SK-N-MC (cell line): ENCODE measurements at regions not wholly inside any gene's neighbourhood (a gene's known extent, or its start where the extent isn't known, plus 50 kb on each side); places are given as distances from the start of the nearest gene placed in this dataset.
"Not testable (repeated sequence)": the region's sequence is repeated elsewhere in the genome, so short reads cannot be mapped to it uniquely, and the experiment has no call there.

Source experiments
- DNase-seq: peaks from one replicate; pipeline ENCODE4 v3.0.0-alpha.2; 2011; ENCODE audit warnings: low read depth, low spot score
- H3K27ac ChIP-seq: fragments of 200-600 bp; sonication (generic); 2 replicates; pipeline ENCODE4 v1.5.1; 2016; ENCODE audit warnings: mixed run types
- H3K36me3 ChIP-seq: fragments of 200-600 bp; sonication (generic); 2 replicates; pipeline ENCODE4 v1.6.1; 2017; ENCODE audit warnings: antibody characterized with exemption, low read length, mixed read lengths; ENCODE audit not compliant: insufficient read depth
- H3K4me3 ChIP-seq: fragments of 200-600 bp; sonication (generic); 2 replicates; pipeline ENCODE4 v1.5.1; 2016
- H3K9ac ChIP-seq: fragments of 200-600 bp; sonication (generic); 2 replicates; pipeline ENCODE4 v1.8.0; 2017; ENCODE audit warnings: mixed run types, mixed read lengths; ENCODE audit not compliant: insufficient read length
- H3K9me3 ChIP-seq: fragments of 200-600 bp; sonication (generic); 2 replicates; pipeline ENCODE4 v1.6.1; 2017; ENCODE audit warnings: low read depth, mild to moderate bottlenecking, antibody characterized with exemption, low read length, moderate library complexity, mixed read lengths
- EZH2 ChIP-seq: fragments of 200-600 bp; sonication (generic); IDR thresholded peaks from one replicate; pipeline ENCODE4 v1.6.1; 2017; ENCODE audit warnings: antibody characterized with exemption
- FOXP2 ChIP-seq: optimal IDR thresholded peaks from 2 replicates; pipeline ENCODE3; 2011; ENCODE audit warnings: mild to moderate bottlenecking, moderate library complexity; ENCODE audit not compliant: insufficient read depth; ENCODE audit errors: extremely low read length, control extremely low read depth
- POLR2AphosphoS5 ChIP-seq: IDR thresholded peaks from 2 replicates; pipeline ENCODE4 v1.6.1; 2012; ENCODE audit warnings: mild to moderate bottlenecking, low read depth, low read length, borderline replicate concordance

DNA sequence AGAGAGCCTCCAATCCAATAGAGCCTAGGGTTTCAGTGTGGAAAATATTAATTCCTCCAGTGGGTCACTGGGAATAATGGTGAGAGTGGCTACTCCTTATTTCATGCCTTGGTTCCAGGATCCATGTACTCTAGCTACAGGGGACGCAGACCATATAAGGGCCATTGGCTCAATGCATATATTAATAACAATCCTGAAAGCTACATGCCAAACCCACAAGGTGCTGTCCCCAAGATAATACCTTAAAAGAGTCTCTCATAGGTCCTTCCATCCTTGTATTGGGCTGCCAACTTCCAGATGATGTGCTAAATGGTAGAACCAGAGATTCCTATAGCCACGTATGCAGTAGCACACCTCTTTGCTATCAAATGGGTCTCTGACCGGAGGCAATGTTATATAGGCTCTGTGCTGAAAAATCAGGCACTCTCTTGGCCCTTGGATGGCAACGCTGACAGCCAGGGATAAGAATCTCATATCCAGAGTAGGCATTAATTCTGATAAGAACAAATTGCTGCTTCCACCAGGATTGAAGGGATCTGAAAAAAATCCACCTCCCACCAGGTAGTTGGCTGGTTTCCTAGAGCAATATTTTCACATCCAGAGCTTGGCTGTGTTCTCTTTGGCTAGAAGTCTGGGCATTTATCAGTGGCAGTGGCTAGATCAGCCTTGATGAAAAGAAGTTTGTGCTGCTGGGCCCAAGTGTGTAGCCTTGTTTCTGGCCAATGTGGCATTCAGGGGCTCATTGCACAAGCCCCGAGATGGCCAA lies 218.1 kb upstream of the MGAT5 start:
- Histone ChIP-seq H3K9ac (no peak overlapping the region), H3K36me3 (no peaks in the 10 kb centered on the region), H3K9me3 (no peaks in the 10 kb centered on the region), H3K27ac (no peak overlapping the region), H3K4me3 (no peak overlapping the region)
- TF ChIP-seq EZH2, result no peak
- TF ChIP-seq FOXP2, result no peak
- TF ChIP-seq POLR2AphosphoS5, result no peak
- DNase-seq, result no peak

DNA sequence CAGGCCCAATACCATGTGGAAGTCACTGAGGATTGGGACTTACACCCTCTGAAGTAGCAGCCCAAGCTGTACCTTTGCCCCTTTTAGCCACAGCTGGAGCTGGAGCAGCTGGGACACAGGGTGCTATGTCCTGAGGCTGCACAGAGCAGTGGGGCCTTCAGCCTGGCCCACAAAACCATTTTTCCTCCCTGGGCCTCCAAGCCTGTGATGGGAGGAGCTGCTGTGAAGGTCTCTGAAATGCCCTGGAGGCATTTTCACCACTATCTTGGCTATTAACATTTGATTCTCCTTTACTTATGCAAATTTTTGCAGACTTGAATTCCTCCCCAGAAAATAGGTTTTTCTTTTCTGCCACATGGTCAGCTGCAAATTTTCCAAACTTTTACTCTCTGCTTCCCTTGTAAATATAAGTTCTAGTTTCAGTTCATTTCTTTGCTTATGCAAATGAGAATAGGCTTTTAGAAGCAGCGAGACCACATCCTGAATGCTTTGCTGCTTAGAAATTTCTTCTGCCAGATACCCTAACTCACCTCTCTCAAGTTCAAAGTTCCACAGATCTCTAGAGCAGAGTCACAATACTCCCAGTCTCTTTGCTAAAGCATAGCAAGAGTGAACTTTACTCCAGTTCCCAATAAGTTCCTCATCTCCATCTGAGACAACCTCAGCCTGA lies 213.8 kb upstream of the MGAT5 start:
- H3K4me3 ChIP-seq, result no peak overlapping the region
- no peak for DNase-seq
- no peaks in the 10 kb centered on the region for H3K9me3 ChIP-seq
- TF ChIP-seq FOXP2 (no peak), POLR2AphosphoS5 (no peak), EZH2 (no peak)
- H3K27ac ChIP-seq, result no peak overlapping the region
- no peaks in the 10 kb centered on the region for H3K36me3 ChIP-seq
- H3K9ac ChIP-seq, result no peak overlapping the region

DNA sequence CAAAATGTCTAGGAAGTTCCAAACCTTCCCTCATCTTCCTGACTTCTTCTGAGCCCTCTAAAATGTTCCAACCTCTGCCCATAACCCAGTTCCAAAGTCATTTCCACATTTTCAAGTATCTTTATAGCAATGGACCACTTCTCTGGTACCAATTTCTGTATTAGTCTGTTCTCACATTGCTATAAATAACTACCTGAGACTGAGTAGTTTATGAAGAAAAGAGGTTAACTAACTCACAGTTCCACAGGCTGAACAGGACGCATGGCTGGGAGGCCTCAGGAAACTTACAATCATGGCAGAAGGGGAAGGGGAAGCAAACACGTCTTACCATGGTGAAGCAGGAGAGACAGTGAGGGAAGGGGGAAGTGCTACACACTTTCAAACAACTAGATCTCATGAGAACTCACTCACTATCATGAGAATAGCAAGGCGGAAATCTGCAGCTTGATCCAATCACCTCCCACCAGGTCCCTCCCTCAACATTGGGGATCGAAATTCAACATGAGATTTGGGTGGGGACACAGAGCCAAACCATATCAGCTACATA lies 213.2 kb upstream of the MGAT5 start:
- not testable (repeated sequence) for H3K4me3 ChIP-seq, DNase-seq, H3K36me3 ChIP-seq

DNA sequence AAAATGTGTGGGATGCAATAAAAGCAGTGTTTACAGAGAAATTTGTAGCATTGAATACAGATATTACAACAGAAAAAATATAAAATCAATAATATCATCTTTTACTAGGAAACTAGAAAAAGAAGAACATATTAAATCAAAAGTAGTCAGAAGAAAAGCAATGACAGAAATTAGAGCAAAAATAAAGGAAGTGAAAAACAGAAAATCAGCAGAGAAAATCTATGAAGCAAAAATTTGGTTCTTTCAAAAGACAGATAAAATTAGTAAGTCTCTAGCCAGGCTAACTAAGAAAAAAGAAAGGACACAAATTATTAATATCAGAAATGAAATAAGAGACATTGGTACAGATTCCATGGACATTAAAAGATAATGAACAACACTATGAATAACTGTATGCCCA lies 212.0 kb upstream of the MGAT5 start:
- Histone ChIP-seq H3K9me3 (no peaks in the 10 kb centered on the region), H3K27ac (no peak overlapping the region), H3K4me3 (no peak overlapping the region), H3K9ac (no peak overlapping the region), H3K36me3 (no peaks in the 10 kb centered on the region)
- DNase-seq, result no peak
- no peak for TF ChIP-seq FOXP2

More for the DNA sequence above, 213.2 kb upstream of the MGAT5 start:
- H3K9me3 ChIP-seq, H3K27ac ChIP-seq, H3K9ac ChIP-seq: not testable (repeated sequence)

DNA sequence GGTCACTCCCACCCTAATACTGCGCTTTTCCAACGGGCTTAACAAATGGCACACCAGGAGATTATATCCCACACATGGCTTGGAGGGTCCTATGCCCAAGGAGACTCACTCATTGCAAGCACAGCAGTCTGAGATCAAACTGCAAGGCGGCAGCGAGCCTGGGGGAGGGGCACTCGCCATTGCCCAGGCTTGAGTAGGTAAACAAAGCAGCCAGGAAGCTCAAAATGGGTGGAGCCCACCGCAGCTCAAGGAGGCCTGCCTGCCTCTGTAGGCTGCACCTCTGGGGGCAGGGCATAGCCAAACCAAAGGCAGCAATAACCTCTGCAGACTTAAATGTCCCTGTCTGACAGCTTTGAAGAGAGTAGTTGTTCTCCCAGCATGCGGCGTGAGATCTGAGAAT lies 210.8 kb upstream of the MGAT5 start:
- H3K9ac ChIP-seq, H3K4me3 ChIP-seq, H3K9me3 ChIP-seq, H3K27ac ChIP-seq, H3K36me3 ChIP-seq, DNase-seq: not testable (repeated sequence)

DNA sequence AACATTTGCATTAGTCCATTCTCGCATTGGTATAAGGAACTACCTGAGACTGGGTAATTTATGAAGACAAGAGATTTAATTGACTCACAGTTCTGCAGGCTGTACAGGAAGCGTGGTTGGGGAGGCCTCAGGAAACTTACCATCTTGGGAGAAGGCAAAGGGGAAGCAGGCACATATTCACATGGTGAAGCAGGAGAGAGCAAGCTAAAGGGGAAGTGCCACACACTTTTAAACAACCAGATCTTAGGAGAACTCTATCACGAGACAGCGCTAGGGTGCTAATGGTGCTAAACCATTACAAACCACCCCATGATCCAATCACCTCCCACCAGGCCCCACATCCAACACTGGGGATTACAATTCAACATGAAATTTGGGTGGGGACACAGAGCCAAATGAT lies 201.7 kb upstream of the MGAT5 start:
- no peak overlapping the region for H3K4me3 ChIP-seq
- TF ChIP-seq EZH2, result no peak
- TF ChIP-seq FOXP2, result no peak
- no peak for TF ChIP-seq POLR2AphosphoS5
- no peaks in the 10 kb centered on the region for H3K9me3 ChIP-seq
- DNase-seq, result no peak
- no peaks in the 10 kb centered on the region for H3K36me3 ChIP-seq
- H3K27ac ChIP-seq, result no peak overlapping the region
- no peak overlapping the region for H3K9ac ChIP-seq

DNA sequence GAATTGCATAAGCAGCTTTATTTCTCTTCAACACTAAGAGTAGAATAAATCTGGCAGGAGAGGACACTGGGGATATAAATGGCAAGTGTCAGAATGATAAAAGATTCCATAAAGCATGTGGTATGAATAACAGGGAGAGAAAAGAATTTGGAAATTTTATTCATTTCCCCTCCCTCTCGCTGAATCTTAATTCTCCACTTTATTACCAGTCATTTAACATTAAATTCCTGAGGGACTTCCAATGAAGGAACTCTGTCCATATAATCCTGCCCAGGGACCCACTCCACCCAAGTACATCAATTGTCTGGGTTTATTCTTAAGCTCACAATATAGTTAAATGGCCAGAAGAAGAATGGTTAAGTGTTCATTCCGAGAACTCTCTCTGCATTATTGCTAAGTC lies 197.7 kb upstream of the MGAT5 start:
- no peak for DNase-seq
- TF ChIP-seq POLR2AphosphoS5 (no peak), FOXP2 (no peak), EZH2 (no peak)
- Histone ChIP-seq H3K27ac (no peak overlapping the region), H3K9ac (no peak overlapping the region), H3K9me3 (no peaks in the 10 kb centered on the region), H3K4me3 (no peak overlapping the region), H3K36me3 (no peaks in the 10 kb centered on the region)

DNA sequence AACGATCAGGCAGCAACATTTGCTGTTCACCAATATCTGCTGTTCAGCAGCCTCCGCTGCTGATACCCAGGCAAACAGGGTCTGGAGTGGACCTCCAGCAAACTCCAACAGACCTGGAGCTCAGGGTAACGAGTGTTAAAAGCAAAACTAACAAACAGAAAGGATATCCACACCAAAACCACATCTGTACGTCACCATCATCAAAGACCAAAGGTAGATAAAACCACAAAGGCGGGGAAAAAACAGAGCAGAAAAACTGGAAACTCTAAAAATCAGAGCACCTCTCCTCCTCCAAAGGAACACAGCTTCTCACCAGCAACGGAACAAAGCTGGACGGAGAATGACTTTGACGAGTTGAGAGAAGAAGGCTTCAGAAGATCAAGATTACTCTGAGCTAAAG lies 192.8 kb upstream of the MGAT5 start:
- H3K9me3 ChIP-seq, H3K4me3 ChIP-seq, DNase-seq, H3K27ac ChIP-seq, H3K9ac ChIP-seq, H3K36me3 ChIP-seq: not testable (repeated sequence)

DNA sequence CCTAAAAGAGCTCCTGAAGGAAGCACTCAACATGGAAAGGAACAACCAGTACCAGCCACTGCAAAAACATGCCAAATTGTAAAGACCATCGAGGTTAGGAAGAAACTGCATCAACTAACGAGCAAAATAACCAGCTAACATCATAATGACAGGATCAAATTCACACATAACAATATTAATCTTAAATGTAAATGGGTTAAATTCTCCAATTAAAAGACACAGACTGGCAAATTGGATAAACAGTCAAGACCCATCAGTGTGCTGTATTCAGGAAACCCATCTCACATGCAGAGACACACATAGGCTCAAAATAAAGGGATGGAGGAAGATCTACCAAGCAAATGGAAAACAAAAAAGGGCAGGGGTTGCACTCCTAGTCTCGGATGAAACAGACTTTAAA lies 191.6 kb upstream of the MGAT5 start:
- not testable (repeated sequence) for H3K27ac ChIP-seq, H3K9me3 ChIP-seq, H3K4me3 ChIP-seq, H3K36me3 ChIP-seq, DNase-seq, H3K9ac ChIP-seq

DNA sequence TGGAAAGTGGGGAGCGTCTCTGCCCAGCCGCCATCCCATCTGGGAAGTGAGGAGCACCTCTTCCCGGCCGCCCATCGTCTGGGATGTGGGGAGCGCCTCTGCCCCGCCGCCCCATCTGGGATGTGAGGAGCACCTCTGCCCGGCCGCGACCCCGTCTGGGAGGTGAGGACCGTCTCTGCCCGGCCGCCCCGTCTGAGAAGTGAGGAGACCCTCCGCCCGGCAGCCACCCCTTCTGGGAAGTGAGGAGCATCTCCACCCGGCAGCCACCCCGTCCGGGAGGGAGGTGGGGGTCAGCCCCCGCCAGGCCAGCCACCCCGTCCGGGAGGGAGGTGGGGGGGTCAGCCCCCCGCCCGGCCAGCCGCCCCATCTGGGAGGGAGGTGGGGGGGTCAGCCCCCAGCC lies 190.0 kb upstream of the MGAT5 start:
- H3K9ac ChIP-seq, H3K4me3 ChIP-seq, H3K9me3 ChIP-seq, H3K36me3 ChIP-seq, H3K27ac ChIP-seq, DNase-seq: not testable (repeated sequence)
